Endodermal cell (in vitro differentiated cells): ENCODE measurements at regions not wholly inside any gene's neighbourhood (a gene's known extent, or its start where the extent isn't known, plus 50 kb on each side); places are given as distances from the start of the nearest gene placed in this dataset.

Experiments
- DNase-seq: peaks from one replicate; pipeline ENCODE4 v3.0.0-alpha.2; 2017
- H3K27ac ChIP-seq: 2 replicates; pipeline ENCODE4 v1.5.1; 2013; ENCODE audit warnings: mild to moderate bottlenecking, low read depth, low read length, moderate library complexity
- H3K27me3 ChIP-seq: 2 replicates; pipeline ENCODE4 v1.6.1; 2013; ENCODE audit warnings: mild to moderate bottlenecking, low read length, moderate library complexity; ENCODE audit not compliant: insufficient read depth, control insufficient read depth, poor library complexity, severe bottlenecking
- H3K36me3 ChIP-seq: 2 replicates; pipeline ENCODE4 v1.7.0; 2013; ENCODE audit warnings: mild to moderate bottlenecking, low read length, moderate library complexity; ENCODE audit not compliant: control insufficient read depth, insufficient read depth
- H3K4me1 ChIP-seq: one replicate; pipeline ENCODE4 v1.7.0; 2013; ENCODE audit warnings: low read length; ENCODE audit not compliant: control insufficient read depth, insufficient read depth
- H3K4me3 ChIP-seq: 2 replicates; pipeline ENCODE4 v1.5.1; 2013; ENCODE audit warnings: mild to moderate bottlenecking, low read length, moderate library complexity
- H3K9ac ChIP-seq: 2 replicates; pipeline ENCODE4 v1.6.1; 2013; ENCODE audit warnings: mild to moderate bottlenecking, low read length, moderate library complexity; ENCODE audit not compliant: poor library complexity, severe bottlenecking; ENCODE audit errors: extremely low read depth
- H3K9me3 ChIP-seq: 2 replicates; pipeline ENCODE4 v1.6.1; 2013; ENCODE audit warnings: mild to moderate bottlenecking, low read length, moderate library complexity; ENCODE audit not compliant: control insufficient read depth
- H3K27ac Mint-ChIP-seq: 2 replicates; pipeline ENCODE4 v1.8.0; 2020; ENCODE audit warnings: mixed read lengths
- H3K27me3 Mint-ChIP-seq: 2 replicates; pipeline ENCODE4 v1.8.0; 2021; ENCODE audit warnings: mild to moderate bottlenecking, mixed read lengths; ENCODE audit not compliant: insufficient read depth
- H3K36me3 Mint-ChIP-seq: 2 replicates; pipeline ENCODE4 v1.8.0; 2020; ENCODE audit warnings: low read depth, mixed read lengths
- H3K4me1 Mint-ChIP-seq: 2 replicates; pipeline ENCODE4 v1.8.0; 2020; ENCODE audit warnings: mixed read lengths
- H3K4me3 Mint-ChIP-seq: 2 replicates; pipeline ENCODE4 v1.8.0; 2020; ENCODE audit warnings: mild to moderate bottlenecking, moderate library complexity, mixed read lengths
- H3K9me3 Mint-ChIP-seq: 2 replicates; pipeline ENCODE4 v1.8.0; 2020; ENCODE audit warnings: mild to moderate bottlenecking, mixed read lengths
- WGBS, 2 experiments: methylation state at CpG; one replicate each; pipeline versions ENCODE4 v1.1.5 to v1.1.7; 2013; ENCODE audit warnings: missing lambda C conversion rate in 2 of 2, mixed read lengths in 1 of 2; ENCODE audit not compliant: insufficient coverage in 1 of 2, insufficient read length in 1 of 2; 5-methylcytosine and 5-hydroxymethylcytosine counted together
- TF ChIP-seq, protein P1 (sequence below): fragments of 200-600 bp; sonication (generic); conservative IDR thresholded peaks from 2 replicates; pipeline ENCODE4 v1.5.0; 2021; ENCODE audit warnings: antibody characterized with exemption, mild to moderate bottlenecking

DNA sequence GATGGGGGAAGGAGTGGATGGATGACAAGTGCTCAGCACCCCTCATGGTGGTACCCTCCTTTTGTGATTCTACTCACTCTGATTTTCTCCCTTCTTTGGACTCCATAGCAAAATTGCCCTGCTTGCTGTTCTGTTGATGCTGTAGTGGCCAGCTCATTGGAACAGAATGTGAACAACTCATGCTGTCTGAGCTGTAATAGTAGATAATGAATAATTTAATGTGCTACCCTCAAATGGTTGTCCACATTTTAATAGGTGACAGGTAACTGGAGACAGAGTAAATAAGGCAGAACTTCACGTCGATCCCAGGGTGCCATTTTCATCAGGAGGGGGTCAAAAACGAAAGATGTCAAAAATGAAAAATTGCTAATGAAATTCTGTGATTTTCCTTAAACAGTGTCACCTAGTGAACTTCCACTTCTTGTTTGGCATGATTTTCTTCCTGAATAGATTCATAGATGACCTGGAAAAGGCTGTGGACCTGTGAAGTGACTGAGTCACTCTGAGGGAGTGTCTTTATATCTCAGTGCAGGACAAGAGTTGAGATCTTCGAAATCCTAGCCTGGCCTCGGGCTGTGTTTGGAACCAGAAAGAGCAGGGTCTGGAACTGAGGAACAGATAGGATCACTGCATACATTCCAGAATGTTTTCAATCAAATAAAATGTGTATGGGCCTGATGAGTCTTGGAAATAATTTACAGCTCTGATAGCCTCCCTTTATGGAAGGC lies 270.2 kb downstream of the PSAT1 start:
- 91% methylated on average over 5 of the region's 5 CpGs for WGBS, 2 experiments

DNA sequence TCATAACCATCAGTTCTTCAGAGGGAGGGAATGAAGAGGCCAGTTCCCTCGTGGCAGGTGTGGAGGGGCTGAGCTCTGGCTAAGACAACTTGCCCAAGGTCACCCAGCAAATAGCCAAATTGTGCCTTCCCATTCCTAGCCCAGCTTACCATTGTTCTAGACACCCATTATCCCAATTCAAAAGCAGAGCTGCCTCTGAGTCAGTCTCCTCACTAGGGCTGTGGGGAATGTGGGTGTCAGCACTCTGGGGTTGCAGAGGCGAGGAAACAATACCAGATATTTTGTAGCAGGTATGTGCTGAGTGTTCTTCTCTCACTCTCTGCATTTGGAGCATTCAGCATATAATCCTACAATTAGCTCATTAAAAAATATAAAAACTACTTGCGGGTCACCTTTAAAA lies 270.8 kb downstream of the PSAT1 start:
- Histone ChIP-seq H3K36me3 (no peaks in the 10 kb centered on the region), H3K4me3 (no peak overlapping the region), H3K27me3 (no peaks in the 10 kb centered on the region), H3K27ac (no peak overlapping the region), H3K9me3 (no peaks in the 10 kb centered on the region), H3K4me1 (no peaks in the 10 kb centered on the region), H3K9ac (no peak overlapping the region)
- Mint-ChIP-seq H3K4me1 (peaks cover 8% of the 10 kb centered on the region), H3K9me3 (no peaks in the 10 kb centered on the region), H3K27ac (no peak overlapping the region), H3K27me3 (no peaks in the 10 kb centered on the region), H3K4me3 (no peak overlapping the region), H3K36me3 (no peaks in the 10 kb centered on the region)
- TF ChIP-seq, protein P1, sequence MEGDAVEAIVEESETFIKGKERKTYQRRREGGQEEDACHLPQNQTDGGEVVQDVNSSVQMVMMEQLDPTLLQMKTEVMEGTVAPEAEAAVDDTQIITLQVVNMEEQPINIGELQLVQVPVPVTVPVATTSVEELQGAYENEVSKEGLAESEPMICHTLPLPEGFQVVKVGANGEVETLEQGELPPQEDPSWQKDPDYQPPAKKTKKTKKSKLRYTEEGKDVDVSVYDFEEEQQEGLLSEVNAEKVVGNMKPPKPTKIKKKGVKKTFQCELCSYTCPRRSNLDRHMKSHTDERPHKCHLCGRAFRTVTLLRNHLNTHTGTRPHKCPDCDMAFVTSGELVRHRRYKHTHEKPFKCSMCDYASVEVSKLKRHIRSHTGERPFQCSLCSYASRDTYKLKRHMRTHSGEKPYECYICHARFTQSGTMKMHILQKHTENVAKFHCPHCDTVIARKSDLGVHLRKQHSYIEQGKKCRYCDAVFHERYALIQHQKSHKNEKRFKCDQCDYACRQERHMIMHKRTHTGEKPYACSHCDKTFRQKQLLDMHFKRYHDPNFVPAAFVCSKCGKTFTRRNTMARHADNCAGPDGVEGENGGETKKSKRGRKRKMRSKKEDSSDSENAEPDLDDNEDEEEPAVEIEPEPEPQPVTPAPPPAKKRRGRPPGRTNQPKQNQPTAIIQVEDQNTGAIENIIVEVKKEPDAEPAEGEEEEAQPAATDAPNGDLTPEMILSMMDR = no peak
- 83 to 92% methylated on average over 2 to 3 of the region's 3 CpGs for WGBS, 2 experiments
- no peak for DNase-seq

More for the DNA sequence above, 270.2 kb downstream of the PSAT1 start:
- no peaks in the 10 kb centered on the region for H3K36me3 Mint-ChIP-seq
- Histone ChIP-seq H3K4me3 (no peak overlapping the region), H3K9me3 (no peaks in the 10 kb centered on the region), H3K36me3 (no peaks in the 10 kb centered on the region), H3K27ac (no peak overlapping the region), H3K4me1 (no peaks in the 10 kb centered on the region), H3K27me3 (no peaks in the 10 kb centered on the region), H3K9ac (no peak overlapping the region)
- no peaks in the 10 kb centered on the region for H3K27me3 Mint-ChIP-seq
- no peak overlapping the region for H3K4me3 Mint-ChIP-seq
- H3K9me3 Mint-ChIP-seq = no peaks in the 10 kb centered on the region
- peaks cover 2% of the 10 kb centered on the region for H3K4me1 Mint-ChIP-seq
- DNase-seq = no peak
- H3K27ac Mint-ChIP-seq = no peak overlapping the region
- TF ChIP-seq, protein P1 = no peak

GRCh38 chr9:78568774-78569173 lies 271.8 kb downstream of the PSAT1 start:
- H3K4me1 Mint-ChIP-seq = peaks cover 12% of the 10 kb centered on the region

More at GRCh38 chr9:78568774-78569173, 271.8 kb downstream of the PSAT1 start:
- H3K9ac ChIP-seq = no peak overlapping the region
- 93% methylated on average over 5 of the region's 5 CpGs; no CpG with 5 or more reads in 1 of the 2 experiments for WGBS, 2 experiments
- no peaks in the 10 kb centered on the region for H3K27me3 ChIP-seq
- no peaks in the 10 kb centered on the region for H3K9me3 Mint-ChIP-seq
- DNase-seq = no peak
- no peak overlapping the region for H3K4me3 Mint-ChIP-seq
- no peaks in the 10 kb centered on the region for H3K36me3 ChIP-seq
- H3K27me3 Mint-ChIP-seq = no peaks in the 10 kb centered on the region
- no peak overlapping the region for H3K27ac Mint-ChIP-seq
- H3K4me3 ChIP-seq = no peak overlapping the region
- no peaks in the 10 kb centered on the region for H3K9me3 ChIP-seq
- no peaks in the 10 kb centered on the region for H3K36me3 Mint-ChIP-seq
- H3K27ac ChIP-seq = no peak overlapping the region
- TF ChIP-seq, protein P1 = no peak
- H3K4me1 ChIP-seq = peaks cover 6% of the 10 kb centered on the region
